K562 (cell line): ENCODE measurements at regions not wholly inside any gene's neighbourhood (a gene's known extent, or its start where the extent isn't known, plus 50 kb on each side); places are given as distances from the start of the nearest gene placed in this dataset.

Experiments used
- CBX3 ChIP-seq, 2 experiments: IDR thresholded peaks; 1 replicate in 1 of 2; 2 replicates in 1 of 2; pipeline ENCODE4 v1.6.1; 2012; ENCODE audit warnings: inconsistent platforms in 2 of 2, low read length in 2 of 2, borderline replicate concordance in 1 of 2, control low read depth in 1 of 2
- CEBPB ChIP-seq: fragments of 450-650 bp; IDR thresholded peaks from 2 replicates; pipeline ENCODE4 v1.6.1; 2016; ENCODE audit warnings: missing genetic modification characterization, missing compliant biosample characterization
- EZH2 ChIP-seq: IDR thresholded peaks from 2 replicates; pipeline ENCODE4 v1.6.1; 2012; ENCODE audit warnings: low read depth, mild to moderate bottlenecking, inconsistent platforms, low read length, borderline replicate concordance
- PHB ChIP-seq: fragments of 250-450 bp; sonication (Bioruptor Pico); IDR thresholded peaks from 2 replicates; pipeline ENCODE4 v1.5.0; 2021
- ZC3H11A ChIP-seq: IDR thresholded peaks from 2 replicates; pipeline ENCODE4 v1.6.1; 2012; ENCODE audit warnings: low read depth, low read length, improper control_type of control experiment

- TF ChIP-seq CEBPB (tag) (no peak), PHB (no peak), EZH2 (no peak), CBX3 (IDR thresholded peaks at IDR 0.05; ENCODE audit: borderline replicate concordance in 1 of 2, low read length in 2 of 2) (no peak), ZC3H11A (no peak)
Measured at GRCh38 chr12:123050331-123050831, 69.9 kb downstream of the ARL6IP4 start.
